IPS-18c (cell line): ENCODE measurements at regions not wholly inside any gene's neighbourhood (a gene's known extent, or its start where the extent isn't known, plus 50 kb on each side); places are given as distances from the start of the nearest gene placed in this dataset.
A peak's percentile ranks its signal among the peaks of the same experiment; 100 is the strongest.

Experiments
- H3K4me3 ChIP-seq: 2 replicates; pipeline ENCODE4 v1.7.0; 2013; ENCODE audit warnings: low read depth, mild to moderate bottlenecking, low read length, moderate library complexity; ENCODE audit not compliant: insufficient read depth
- H3K9me3 ChIP-seq: one replicate; pipeline ENCODE4 v1.6.1; 2013; ENCODE audit warnings: mild to moderate bottlenecking, low read length, moderate library complexity; ENCODE audit not compliant: control insufficient read depth, insufficient read depth

DNA sequence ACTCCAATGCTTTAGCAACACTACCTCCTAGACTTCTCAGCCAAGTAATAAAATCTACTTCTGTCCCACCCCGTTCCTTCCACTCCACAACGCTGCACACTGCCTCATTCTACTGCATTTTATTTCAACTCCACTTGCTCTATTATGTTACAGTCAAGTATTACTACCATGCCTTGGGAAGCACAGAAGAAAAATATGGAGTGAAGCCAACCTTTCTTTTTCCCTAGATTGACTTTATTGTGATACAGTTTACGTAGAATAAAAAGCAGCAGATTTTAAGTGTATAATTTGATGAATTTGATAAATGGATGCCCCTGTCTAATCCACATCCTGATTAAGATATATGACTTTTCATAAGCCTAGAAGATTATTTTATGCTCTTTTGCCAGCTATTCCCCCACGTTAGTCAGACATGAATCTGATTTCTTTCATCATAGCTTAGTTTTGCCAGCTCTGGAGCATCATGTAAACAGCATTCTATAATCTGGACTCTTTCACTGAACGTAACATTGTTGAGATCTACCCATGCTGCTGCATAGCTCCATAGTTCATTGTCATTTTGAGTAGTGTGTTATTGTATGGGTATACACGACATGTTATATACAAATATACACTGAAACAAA is 676.8 kb upstream of the RAB6C start:
- Histone ChIP-seq H3K4me3 (no peak overlapping the region), H3K9me3 (no peaks in the 10 kb centered on the region)

DNA sequence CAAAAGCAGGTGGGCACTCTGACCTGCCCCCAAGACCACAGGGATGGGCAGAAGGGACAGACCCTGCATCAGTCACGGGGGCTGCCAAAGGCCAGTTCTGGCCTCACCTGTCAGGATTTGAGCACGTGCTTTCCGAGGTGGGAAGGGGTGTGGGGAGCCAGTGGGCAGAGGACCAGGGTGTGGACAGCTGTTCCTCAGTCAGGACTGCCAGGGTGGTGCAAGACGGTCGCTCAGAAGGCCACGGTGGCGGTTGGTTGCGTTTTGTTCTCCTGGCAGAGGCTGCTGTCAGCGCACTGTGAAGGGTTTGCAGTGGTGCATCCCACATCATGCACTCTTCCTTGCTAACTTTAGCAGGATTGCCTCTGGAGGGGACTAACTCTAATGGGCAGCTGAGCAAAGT is 665.3 kb upstream of the RAB6C start:
- Histone ChIP-seq H3K9me3 (no peaks in the 10 kb centered on the region), H3K4me3 (no peak overlapping the region)

DNA sequence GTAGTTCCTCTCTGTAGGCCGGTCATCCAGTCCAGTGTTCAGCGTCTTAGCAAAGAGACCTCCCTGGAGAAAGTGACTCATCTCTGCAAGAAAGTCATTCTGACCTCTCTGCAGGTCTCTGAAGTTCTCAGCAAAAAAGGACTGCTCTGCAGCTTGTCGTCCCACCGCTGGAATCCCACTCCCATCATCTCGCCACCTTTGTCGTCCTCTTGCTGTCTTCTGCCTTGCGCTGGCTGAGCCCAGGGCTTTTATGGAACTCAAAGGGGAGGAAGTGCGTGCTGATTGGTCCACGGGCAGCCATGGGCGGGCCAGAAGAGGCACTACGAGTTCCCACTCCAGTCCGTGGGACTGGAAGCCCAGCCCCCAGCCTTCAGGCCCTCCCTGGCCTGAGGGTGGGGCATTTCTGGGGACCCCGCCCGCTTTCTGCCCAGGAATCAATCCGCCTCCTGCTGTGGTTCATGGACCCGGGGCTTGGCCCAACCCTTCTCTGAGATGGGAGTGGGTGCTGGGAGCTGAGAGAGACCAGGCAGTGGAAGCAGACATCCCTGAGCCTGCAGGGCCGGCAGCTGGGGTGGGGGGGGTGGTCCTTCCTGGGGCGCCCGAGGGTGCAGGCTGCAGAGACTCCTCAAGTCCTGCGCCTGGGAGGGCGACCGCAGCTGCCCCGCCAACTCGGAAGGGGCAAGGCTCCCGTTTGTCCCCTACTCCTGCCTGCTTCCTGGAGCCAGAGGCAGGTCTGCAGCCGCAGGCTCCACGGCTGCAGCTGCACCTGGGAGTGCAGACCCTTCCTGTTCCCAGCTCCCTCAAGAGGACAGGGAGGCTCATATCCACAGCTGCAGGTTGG is 660.7 kb upstream of the RAB6C start:
- Histone ChIP-seq H3K9me3 (no peaks in the 10 kb centered on the region), H3K4me3 (peak overlapping the region; percentile 31; the same call in 1 of the 2 replicates)

DNA sequence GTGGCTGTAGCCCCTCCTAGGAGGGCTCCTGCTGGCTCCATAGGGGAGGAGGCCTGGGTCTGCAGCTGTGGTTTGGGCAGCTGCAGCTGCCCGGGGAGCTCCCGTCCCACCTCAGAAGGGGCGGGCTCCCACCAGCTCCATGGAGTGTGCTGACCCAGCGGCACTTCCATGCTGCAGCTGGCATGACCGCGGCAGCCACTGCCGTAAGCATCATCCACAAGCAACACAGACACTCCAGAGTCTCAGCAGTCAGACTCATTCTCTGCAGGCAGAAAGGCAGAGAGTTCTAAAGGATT is 660.1 kb upstream of the RAB6C start:
- H3K4me3 ChIP-seq: peak overlapping the region; percentile 31; the same call in 1 of the 2 replicates
- no peaks in the 10 kb centered on the region for H3K9me3 ChIP-seq

DNA sequence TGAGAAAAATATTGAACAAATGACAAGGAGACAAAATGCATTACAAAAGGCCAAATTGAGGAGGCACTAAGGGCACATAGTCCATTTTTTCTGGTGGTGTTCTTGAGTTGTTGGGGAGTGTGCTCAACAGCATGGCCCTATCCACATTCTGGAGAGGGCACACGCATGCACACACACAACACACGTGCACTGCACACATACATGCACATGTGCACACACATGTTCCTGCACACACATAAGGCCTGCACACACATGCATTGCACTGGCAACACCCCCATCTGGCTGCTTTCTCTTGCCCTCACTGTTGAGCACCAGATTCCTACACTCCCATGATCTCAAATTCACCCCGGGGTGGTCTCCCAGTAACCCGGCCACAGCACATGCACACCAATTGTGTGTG is 659.2 kb upstream of the RAB6C start:
- no peak overlapping the region for H3K4me3 ChIP-seq

DNA sequence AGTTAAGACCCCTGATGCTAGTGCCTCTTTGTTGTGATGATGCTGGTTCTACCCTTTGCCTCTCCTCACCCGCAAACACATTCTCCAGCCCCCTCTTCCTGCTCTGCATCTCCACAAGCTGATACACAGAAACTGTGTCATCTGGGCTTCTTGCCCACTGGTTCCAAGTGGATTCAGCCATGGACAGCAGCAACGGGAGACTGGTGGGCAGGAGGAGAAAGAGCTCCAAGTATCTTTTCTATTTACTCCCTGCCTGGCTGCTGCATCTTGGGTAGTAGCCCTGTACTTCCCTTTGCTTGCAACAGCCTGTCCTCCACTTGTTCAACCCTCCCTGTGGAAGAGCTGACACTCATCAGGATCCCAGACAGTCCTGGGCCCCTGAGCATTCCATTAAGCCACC is 655.1 kb upstream of the RAB6C start:
- H3K4me3 ChIP-seq: no peak overlapping the region
- no peaks in the 10 kb centered on the region for H3K9me3 ChIP-seq

More for the DNA sequence above, 659.2 kb upstream of the RAB6C start:
- no peaks in the 10 kb centered on the region for H3K9me3 ChIP-seq

DNA sequence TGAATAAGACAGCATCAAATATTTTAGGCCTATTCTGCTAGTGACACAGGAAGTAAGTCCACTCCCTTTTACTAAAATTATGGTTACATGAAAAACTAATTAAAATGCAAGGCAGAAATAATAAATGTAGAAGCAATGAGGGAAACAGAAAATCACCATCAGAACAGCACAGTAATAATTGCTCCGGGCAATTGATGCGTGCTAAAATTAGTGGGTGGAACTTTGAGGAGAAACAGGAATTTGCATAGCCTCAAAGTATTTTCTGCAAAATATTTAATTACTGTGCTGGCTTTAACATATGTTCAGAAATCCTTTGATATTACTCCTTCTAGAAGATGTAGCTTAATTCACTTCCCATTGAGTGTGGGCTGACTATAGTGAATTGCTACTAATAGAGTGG is 654.3 kb upstream of the RAB6C start:
- H3K4me3 ChIP-seq: no peak overlapping the region
- no peaks in the 10 kb centered on the region for H3K9me3 ChIP-seq

DNA sequence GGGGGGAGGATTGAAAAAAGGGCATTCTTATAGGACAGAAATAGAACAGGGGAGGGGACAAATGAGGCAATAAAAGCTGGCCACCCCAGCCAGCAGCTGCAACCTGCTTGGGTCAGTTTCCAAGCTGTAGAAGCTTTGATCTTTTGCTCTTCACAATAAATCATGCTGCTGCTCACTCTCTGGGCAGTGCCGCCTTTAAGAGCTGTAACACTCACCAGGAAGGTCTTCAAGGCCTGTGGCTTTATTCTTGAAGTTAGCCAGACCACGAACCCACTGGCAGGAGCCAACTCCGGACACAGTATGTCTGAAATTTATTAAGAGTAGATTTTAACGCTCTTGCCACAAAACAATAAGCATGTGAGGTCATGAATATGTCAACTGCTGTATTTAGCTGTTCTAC is 649.9 kb upstream of the RAB6C start:
- no peak overlapping the region for H3K4me3 ChIP-seq
- no peaks in the 10 kb centered on the region for H3K9me3 ChIP-seq

DNA sequence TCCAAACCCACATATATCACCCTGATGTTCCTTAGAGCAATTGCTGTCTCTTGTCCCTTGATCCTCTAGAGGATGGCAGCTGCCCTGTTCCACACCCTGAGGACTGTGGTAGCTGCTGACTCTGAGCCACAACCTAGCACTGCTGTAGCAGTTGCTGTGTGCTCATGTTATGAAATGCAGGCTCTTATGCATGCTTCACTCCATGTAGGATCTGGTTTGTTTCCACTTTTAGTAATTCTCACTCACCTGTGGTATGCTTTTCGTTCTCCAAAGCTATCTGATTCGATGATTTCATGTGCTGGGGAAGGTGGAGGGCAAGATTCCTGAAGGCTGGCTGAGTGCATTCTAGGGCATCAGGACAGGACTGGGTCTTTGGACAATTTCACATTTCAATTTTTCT is 649.0 kb upstream of the RAB6C start:
- Histone ChIP-seq H3K4me3 (no peak overlapping the region), H3K9me3 (no peaks in the 10 kb centered on the region)

DNA sequence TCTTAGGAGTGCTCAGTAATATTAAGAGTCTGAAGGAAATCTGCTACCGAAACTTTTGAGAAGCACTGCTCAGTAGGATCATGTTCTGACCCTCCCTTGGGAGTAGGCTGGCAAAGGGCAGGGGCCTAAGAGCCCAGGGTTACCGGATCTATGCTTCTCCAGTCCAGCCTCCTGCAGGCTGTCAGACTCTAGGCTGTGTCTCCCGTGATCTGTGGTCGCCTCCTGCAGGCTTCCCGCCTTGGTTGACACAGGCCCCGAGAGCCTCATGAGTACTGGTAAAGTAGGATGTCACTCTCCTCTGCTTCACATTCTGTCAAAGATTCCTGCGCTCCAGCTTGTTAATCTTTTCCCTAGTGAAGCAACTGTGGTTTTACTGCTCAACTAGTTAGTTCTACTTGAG is 647.8 kb upstream of the RAB6C start:
- H3K4me3 ChIP-seq: no peak overlapping the region
- no peaks in the 10 kb centered on the region for H3K9me3 ChIP-seq

DNA sequence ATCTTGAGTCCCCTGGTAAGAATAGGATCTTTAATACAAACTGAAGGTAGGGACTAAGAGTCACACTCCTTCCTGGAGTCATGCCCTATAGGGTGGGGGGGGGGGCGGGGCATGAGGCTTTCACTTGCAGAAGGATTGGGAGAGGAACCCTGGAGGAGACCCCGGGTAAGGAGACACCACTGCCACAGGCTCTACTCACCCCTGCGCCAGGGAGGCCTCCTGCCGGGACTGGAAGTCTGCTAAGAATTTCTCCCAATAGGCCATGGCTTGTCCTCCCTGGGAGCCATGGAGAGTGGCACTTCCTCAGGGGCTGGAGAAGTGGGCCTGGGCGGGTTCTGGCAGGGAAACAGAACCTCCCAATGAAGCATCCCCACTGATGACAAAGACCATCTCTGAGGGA is 645.3 kb upstream of the RAB6C start:
- Histone ChIP-seq H3K9me3 (no peaks in the 10 kb centered on the region), H3K4me3 (no peak overlapping the region)

DNA sequence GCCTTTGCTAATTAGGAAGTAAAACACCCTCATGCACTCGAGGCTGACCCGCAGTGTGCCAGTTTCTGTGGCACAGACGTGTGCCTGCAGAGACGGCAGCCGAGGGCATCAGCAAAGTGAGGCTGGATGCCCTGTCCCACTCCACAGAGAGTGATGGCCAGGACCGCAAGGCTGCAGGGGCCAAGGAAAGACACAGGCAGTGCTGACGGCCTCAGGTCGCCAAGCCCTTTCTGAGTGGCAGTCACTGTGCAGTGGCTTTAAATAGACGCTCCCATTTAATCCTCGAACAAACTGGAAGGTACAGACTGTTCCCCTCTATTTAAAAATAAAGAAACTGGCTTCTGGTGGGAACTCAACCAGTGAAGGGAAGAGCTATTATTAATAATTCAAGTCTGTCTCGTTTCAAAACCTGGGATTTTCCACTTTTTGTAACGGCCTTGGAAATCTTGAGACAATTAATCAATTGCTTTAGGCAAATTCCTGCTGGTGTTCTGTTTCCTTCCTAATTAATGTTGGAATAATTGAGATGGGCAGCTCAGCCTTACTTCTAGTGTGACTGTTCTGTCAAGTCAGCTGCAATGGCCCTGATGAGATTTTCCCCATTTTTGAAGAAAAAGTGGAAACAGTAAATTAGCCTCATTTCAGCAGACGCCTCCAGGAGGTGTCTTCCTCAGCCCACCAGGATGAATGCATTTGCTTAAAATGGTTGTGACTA is 644.6 kb upstream of the RAB6C start:
- no peak overlapping the region for H3K4me3 ChIP-seq
- no peaks in the 10 kb centered on the region for H3K9me3 ChIP-seq

DNA sequence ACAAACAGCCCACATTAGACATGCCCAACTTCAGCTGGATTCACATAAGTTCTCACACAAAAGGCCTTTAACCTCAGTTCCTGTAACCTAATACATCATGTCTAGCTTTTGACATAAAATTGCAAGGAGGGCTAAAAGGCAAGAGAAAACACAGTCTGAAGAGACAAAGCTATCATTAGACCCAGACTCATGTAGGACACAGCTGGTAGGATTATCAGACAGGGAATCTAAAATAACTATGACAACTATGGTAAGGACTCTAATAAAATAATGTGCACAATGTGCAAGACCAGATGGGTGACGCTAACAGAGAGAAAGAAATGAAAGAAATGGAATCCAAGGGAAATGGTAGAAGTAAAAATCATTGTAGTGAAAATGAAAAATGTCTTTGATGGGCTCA is 643.2 kb upstream of the RAB6C start:
- Histone ChIP-seq H3K9me3 (no peaks in the 10 kb centered on the region), H3K4me3 (no peak overlapping the region)

DNA sequence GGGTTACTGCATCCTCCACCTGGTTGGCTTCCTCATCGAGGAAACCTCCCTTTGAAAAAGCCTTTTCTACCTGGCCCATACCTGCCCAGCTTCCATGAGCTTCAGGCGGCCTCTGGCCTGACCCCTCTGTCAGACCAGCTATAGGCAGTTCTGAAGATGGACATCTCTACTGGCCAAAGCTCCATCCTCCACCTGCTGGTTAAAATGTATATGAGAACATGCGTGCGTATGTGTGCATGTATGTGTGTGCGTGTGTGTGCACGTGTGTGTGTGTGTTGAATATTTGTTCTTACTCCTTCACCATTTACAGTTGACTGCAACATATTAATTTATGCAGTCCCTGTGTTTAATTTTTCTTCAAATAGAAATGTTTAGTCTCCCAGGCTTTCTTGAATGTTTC is 642.4 kb upstream of the RAB6C start:
- Histone ChIP-seq H3K4me3 (no peak overlapping the region), H3K9me3 (no peaks in the 10 kb centered on the region)

DNA sequence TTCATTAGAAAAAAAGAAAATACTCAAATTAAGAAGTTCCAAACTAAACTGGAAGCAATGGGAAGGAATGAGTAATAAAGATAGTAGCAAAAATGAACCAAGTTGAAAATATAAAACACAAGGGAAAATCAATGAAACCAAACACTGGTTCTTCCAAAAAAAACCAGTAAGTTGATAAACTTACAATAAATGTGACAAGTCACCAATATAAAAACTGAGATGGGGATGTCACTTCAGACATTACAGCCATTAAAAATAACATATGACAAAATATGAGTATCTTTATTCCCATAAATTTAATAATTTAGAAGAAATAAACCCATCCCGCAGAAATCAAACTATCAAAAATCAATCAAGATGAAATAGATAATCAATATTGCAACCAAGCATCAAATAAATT is 633.9 kb upstream of the RAB6C start:
- no peaks in the 10 kb centered on the region for H3K9me3 ChIP-seq
- H3K4me3 ChIP-seq: no peak overlapping the region

DNA sequence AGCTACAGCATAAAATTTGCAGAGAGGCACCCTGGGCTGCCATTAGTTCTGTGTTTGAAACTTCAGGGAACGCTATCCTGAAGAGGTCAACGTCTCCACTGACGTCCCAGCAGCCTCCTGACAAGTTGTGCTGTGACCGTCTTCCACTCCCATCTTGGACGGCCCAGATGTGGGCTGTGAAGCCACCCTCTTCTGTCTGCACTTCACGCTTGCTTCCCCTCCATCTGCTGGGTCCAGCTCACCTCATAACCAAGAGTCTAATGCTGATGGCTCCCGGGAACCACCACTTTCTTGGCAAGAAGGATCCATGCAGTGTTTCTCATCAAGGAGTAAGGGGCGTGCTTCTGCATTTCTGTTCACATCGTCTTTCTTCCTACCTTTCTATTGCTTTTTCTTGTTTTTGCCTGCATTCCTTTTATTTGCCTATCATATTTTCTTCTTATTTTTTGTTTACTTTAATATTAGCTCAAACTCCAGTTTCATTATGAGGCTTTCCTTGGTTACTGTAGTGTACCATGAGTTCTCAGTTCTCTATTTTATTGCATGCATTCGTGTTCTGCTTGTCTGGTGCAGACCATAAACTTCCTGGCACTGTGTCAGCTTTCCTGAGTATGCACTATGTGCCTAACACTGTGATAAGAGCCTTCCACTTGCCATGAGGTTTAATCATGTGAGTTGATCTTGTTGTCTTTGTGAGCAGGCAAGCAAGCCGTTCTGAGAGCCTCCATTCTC is 631.8 kb upstream of the RAB6C start:
- no peaks in the 10 kb centered on the region for H3K9me3 ChIP-seq
- no peak overlapping the region for H3K4me3 ChIP-seq

DNA sequence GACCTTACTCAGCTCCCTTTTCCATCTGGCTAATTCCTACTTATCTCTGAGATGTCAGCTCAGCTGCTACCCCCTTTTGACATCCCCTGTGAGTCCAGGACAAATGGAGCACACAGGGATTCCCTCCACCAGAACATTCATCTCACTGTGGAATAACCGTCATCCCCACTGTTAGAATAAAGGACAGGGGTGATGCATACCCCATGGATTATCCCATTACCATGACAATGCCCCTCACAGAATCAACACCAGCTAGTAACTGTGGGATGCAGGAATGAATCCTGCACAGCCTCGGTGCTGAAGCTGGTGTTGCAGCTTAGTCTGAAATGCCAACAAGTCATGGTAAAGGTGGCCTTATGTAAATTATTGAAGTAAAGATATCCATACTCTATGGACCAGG is 624.8 kb upstream of the RAB6C start:
- no peak overlapping the region for H3K4me3 ChIP-seq
- no peaks in the 10 kb centered on the region for H3K9me3 ChIP-seq

DNA sequence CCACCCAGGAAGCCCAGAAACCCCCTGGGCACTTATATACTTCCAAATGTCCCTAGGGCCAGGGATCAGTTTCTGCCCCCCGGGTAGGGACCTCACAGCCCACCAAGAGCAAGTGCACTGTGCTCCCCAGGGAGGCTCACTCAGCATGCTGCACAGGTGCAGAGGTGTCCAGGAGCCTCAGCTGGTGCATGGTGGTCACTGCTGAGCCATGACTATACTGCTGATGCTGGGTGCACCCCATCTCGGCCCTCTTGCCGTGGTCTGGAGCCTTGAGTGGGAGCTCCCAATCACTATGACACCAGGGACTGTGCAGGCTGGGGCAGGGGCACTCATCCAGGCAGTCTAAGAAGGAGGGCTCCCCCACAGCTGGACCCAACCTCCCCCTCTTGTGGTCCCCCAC is 617.8 kb upstream of the RAB6C start:
- H3K4me3 ChIP-seq: no peak overlapping the region
- no peaks in the 10 kb centered on the region for H3K9me3 ChIP-seq
